ENCODE measurements at regions not wholly inside any gene's neighbourhood (a gene's known extent, or its start where the extent isn't known, plus 50 kb on each side); places are given as distances from the start of the nearest gene placed in this dataset.
"Not testable (repeated sequence)": the region's sequence is repeated elsewhere in the genome, so short reads cannot be mapped to it uniquely, and the experiment has no call there.

GRCh38 chr5:135097390-135097789 is 63.4 kb upstream of the PITX1 start:
- H3K27me3 Mint-ChIP-seq, result peaks cover 9% of the 10 kb centered on the region
- POLR2A ChIA-PET, result no interaction called here
- CTCF ChIA-PET, result no interaction called here

GRCh38 chr5:135095871-135096270 is 61.8 kb upstream of the PITX1 start:
- DNase-seq, result no peak
- H3K9me3 Mint-ChIP-seq, result no peaks in the 10 kb centered on the region
- H3K27me3 Mint-ChIP-seq, result peaks cover 9% of the 10 kb centered on the region
- ChIA-PET CTCF (no interaction called here), POLR2A (no interaction called here)
- no peak overlapping the region for H3K4me3 Mint-ChIP-seq
- H3K4me1 Mint-ChIP-seq, result no peaks in the 10 kb centered on the region
- no peaks in the 10 kb centered on the region for H3K36me3 Mint-ChIP-seq (ENCODE audit: low read depth)
- no peak overlapping the region for H3K27ac Mint-ChIP-seq

More at GRCh38 chr5:135097390-135097789, 63.4 kb upstream of the PITX1 start:
- Mint-ChIP-seq H3K9me3 (no peaks in the 10 kb centered on the region), H3K4me1 (no peaks in the 10 kb centered on the region), H3K27ac (no peak overlapping the region), H3K4me3 (no peak overlapping the region), H3K36me3 (ENCODE audit: low read depth) (no peaks in the 10 kb centered on the region)
- DNase-seq, result no peak

- Mint-ChIP-seq H3K27me3 (peaks cover 9% of the 10 kb centered on the region), H3K9me3 (no peaks in the 10 kb centered on the region), H3K4me3 (no peak overlapping the region), H3K27ac (no peak overlapping the region), H3K4me1 (no peaks in the 10 kb centered on the region), H3K36me3 (ENCODE audit: low read depth) (no peaks in the 10 kb centered on the region)
- POLR2A ChIA-PET, result no interaction called here
- no peak for DNase-seq
- CTCF ChIA-PET, result no interaction called here
Observed at GRCh38 chr5:135095052-135095715, 61.2 kb upstream of the PITX1 start.

- ChIA-PET CTCF (no interaction called here), POLR2A (no interaction called here)
- peaks cover 12% of the 10 kb centered on the region for H3K27me3 Mint-ChIP-seq
- H3K27ac Mint-ChIP-seq, result no peak overlapping the region
- H3K4me3 Mint-ChIP-seq, result no peak overlapping the region
- no peaks in the 10 kb centered on the region for H3K9me3 Mint-ChIP-seq
- H3K4me1 Mint-ChIP-seq, result no peaks in the 10 kb centered on the region
- no peak for DNase-seq
- H3K36me3 Mint-ChIP-seq (ENCODE audit: low read depth), result no peaks in the 10 kb centered on the region
Observed at GRCh38 chr5:135094339-135095051, 60.5 kb upstream of the PITX1 start.

- H3K36me3 Mint-ChIP-seq (ENCODE audit: low read depth); CTCF ChIA-PET; H3K9me3 Mint-ChIP-seq; DNase-seq; POLR2A ChIA-PET; H3K4me1 Mint-ChIP-seq; H3K27ac Mint-ChIP-seq; H3K4me3 Mint-ChIP-seq: not testable (repeated sequence)
- H3K27me3 Mint-ChIP-seq, result peaks cover 18% of the 10 kb centered on the region
Observed at GRCh38 chr5:135093483-135093882, 59.5 kb upstream of the PITX1 start.

- Mint-ChIP-seq H3K36me3 (ENCODE audit: low read depth) (no peaks in the 10 kb centered on the region), H3K27ac (no peak overlapping the region), H3K27me3 (peaks cover 18% of the 10 kb centered on the region), H3K4me1 (no peaks in the 10 kb centered on the region), H3K9me3 (no peaks in the 10 kb centered on the region), H3K4me3 (no peak overlapping the region)
- POLR2A ChIA-PET, result no interaction called here
- DNase-seq, result no peak
- CTCF ChIA-PET, result interaction anchor here (1.0 kb wide), 1 partner anchor 20 kb away, joined by 3 read pairs; no protein-coding TSS in a partner anchor
Observed at GRCh38 chr5:135092476-135092875, 58.4 kb upstream of the PITX1 start.

- no peak for DNase-seq
- no peak overlapping the region for H3K27ac Mint-ChIP-seq
- CTCF ChIA-PET, result no interaction called here
- POLR2A ChIA-PET, result no interaction called here
- H3K9me3 Mint-ChIP-seq, result no peaks in the 10 kb centered on the region
- peaks cover 21% of the 10 kb centered on the region for H3K27me3 Mint-ChIP-seq
- no peaks in the 10 kb centered on the region for H3K4me1 Mint-ChIP-seq
- H3K36me3 Mint-ChIP-seq (ENCODE audit: low read depth), result no peaks in the 10 kb centered on the region
- H3K4me3 Mint-ChIP-seq, result no peak overlapping the region
Observed at GRCh38 chr5:135091286-135091685, 57.3 kb upstream of the PITX1 start.

- Mint-ChIP-seq H3K27ac (no peak overlapping the region), H3K9me3 (no peaks in the 10 kb centered on the region), H3K27me3 (peaks cover 14% of the 10 kb centered on the region), H3K4me1 (no peaks in the 10 kb centered on the region), H3K36me3 (ENCODE audit: low read depth) (no peaks in the 10 kb centered on the region), H3K4me3 (no peak overlapping the region)
- CTCF ChIA-PET, result no interaction called here
- no peak for DNase-seq
- POLR2A ChIA-PET, result no interaction called here
Observed at GRCh38 chr5:135089912-135090311, 55.9 kb upstream of the PITX1 start.

- Mint-ChIP-seq H3K9me3 (no peaks in the 10 kb centered on the region), H3K36me3 (ENCODE audit: low read depth) (no peaks in the 10 kb centered on the region), H3K4me1 (no peaks in the 10 kb centered on the region), H3K27ac (no peak overlapping the region), H3K4me3 (no peak overlapping the region), H3K27me3 (peaks cover 14% of the 10 kb centered on the region)
- CTCF ChIA-PET, result no interaction called here
- POLR2A ChIA-PET, result no interaction called here
- DNase-seq, result no peak
Observed at GRCh38 chr5:135088911-135089310, 54.9 kb upstream of the PITX1 start.

- Mint-ChIP-seq H3K36me3 (ENCODE audit: low read depth) (no peaks in the 10 kb centered on the region), H3K9me3 (no peaks in the 10 kb centered on the region), H3K27me3 (peaks cover 14% of the 10 kb centered on the region), H3K27ac (no peak overlapping the region), H3K4me3 (no peak overlapping the region), H3K4me1 (no peaks in the 10 kb centered on the region)
- ChIA-PET CTCF (no interaction called here), POLR2A (no interaction called here)
- no peak for DNase-seq
Observed at GRCh38 chr5:135087950-135088349, 53.9 kb upstream of the PITX1 start.

- H3K4me3 Mint-ChIP-seq, result no peak overlapping the region
- ChIA-PET CTCF (interaction anchor here (1.6 kb wide), 1 partner anchor 12 kb away, joined by 4 read pairs; no protein-coding TSS in a partner anchor), POLR2A (no interaction called here)
- H3K4me1 Mint-ChIP-seq, result no peaks in the 10 kb centered on the region
- no peaks in the 10 kb centered on the region for H3K36me3 Mint-ChIP-seq (ENCODE audit: low read depth)
- H3K27me3 Mint-ChIP-seq, result peaks cover 15% of the 10 kb centered on the region
- no peak overlapping the region for H3K27ac Mint-ChIP-seq
- H3K9me3 Mint-ChIP-seq, result peaks cover 4% of the 10 kb centered on the region
- no peak for DNase-seq
Observed at GRCh38 chr5:135085936-135086725, 52.1 kb upstream of the PITX1 start.

GRCh38 chr5:135085133-135085935 is 51.3 kb upstream of the PITX1 start:
- Mint-ChIP-seq H3K4me1 (no peaks in the 10 kb centered on the region), H3K36me3 (ENCODE audit: low read depth) (no peaks in the 10 kb centered on the region), H3K27ac (no peak overlapping the region), H3K27me3 (peaks cover 18% of the 10 kb centered on the region), H3K9me3 (peaks cover 4% of the 10 kb centered on the region), H3K4me3 (no peak overlapping the region)
- ChIA-PET POLR2A (no interaction called here), CTCF (interaction anchor here (1.6 kb wide), 1 partner anchor 11 kb away, joined by 4 read pairs; no protein-coding TSS in a partner anchor)
- no peak for DNase-seq
